ENCODE measurements at regions not wholly inside any gene's neighbourhood (a gene's known extent, or its start where the extent isn't known, plus 50 kb on each side); places are given as distances from the start of the nearest gene placed in this dataset.

- no peak for DNase-seq (ENCODE audit: extremely low spot score)
- ChIA-PET POLR2A (no interaction called here), CTCF (interaction anchor here (0.6 kb wide), 1 partner anchor 255 kb away, joined by 3 read pairs; no protein-coding TSS in a partner anchor)
- TF ChIP-seq FOXK2 (IDR thresholded peaks at IDR 0.05) (no peak), TARDBP (IDR thresholded peaks at IDR 0.05) (no peak), ELF4 (IDR thresholded peaks at IDR 0.05) (no peak), NFRKB (IDR thresholded peaks at IDR 0.05) (no peak), LEF1 (IDR thresholded peaks at IDR 0.05; ENCODE audit: borderline replicate concordance) (no peak), BHLHE40 (IDR thresholded peaks at IDR 0.05; ENCODE audit: borderline replicate concordance) (no peak), L3MBTL2 (conservative IDR thresholded peaks at IDR 0.05) (no peak), ZNF384 (IDR thresholded peaks at IDR 0.05) (no peak), SP1 (IDR thresholded peaks at IDR 0.05) (no peak), FOXA1 (IDR thresholded peaks at IDR 0.05) (no peak), PKNOX1 (IDR thresholded peaks at IDR 0.05) (no peak), SUZ12 (IDR thresholded peaks at IDR 0.05) (no peak)
These were observed 928.9 kb upstream of the CDH10 start for GRCh38 chr5:25573691-25574090.

- TF ChIP-seq SUZ12 (IDR thresholded peaks at IDR 0.05) (no peak), NFRKB (IDR thresholded peaks at IDR 0.05) (no peak), ARNT (IDR thresholded peaks at IDR 0.05) (no peak), FOXK2 (IDR thresholded peaks at IDR 0.05) (no peak), ZNF384 (IDR thresholded peaks at IDR 0.05) (no peak)
- ChIA-PET POLR2A (no interaction called here), CTCF (no interaction called here)
- no peak for DNase-seq (ENCODE audit: extremely low spot score)
These were observed 925.3 kb upstream of the CDH10 start for GRCh38 chr5:25570067-25570583.

GRCh38 chr5:25568989-25569625 is 924.3 kb upstream of the CDH10 start:
- no peak for DNase-seq (ENCODE audit: extremely low spot score)
- CTCF ChIA-PET: interaction anchor here (0.6 kb wide), 1 partner anchor 774 kb away, joined by 4 read pairs; no protein-coding TSS in a partner anchor
- POLR2A ChIA-PET: no interaction called here
- no peak for TF ChIP-seq ELF4 (IDR thresholded peaks at IDR 0.05)
- TF ChIP-seq ARNT (IDR thresholded peaks at IDR 0.05): no peak
- TF ChIP-seq FOXK2 (IDR thresholded peaks at IDR 0.05): no peak
- no peak for TF ChIP-seq NFRKB (IDR thresholded peaks at IDR 0.05)
- no peak for TF ChIP-seq TARDBP (IDR thresholded peaks at IDR 0.05)
- no peak for TF ChIP-seq SP1 (IDR thresholded peaks at IDR 0.05)
- TF ChIP-seq FOXA1 (IDR thresholded peaks at IDR 0.05): no peak
- TF ChIP-seq ZNF384 (IDR thresholded peaks at IDR 0.05): no peak
- no peak for TF ChIP-seq FOXM1 (IDR thresholded peaks at IDR 0.05; ENCODE audit: borderline replicate concordance)

GRCh38 chr5:25568294-25568693 is 923.5 kb upstream of the CDH10 start:
- CTCF ChIA-PET: no interaction called here
- POLR2A ChIA-PET: no interaction called here
- no peak for TF ChIP-seq HDGF (IDR thresholded peaks at IDR 0.05; ENCODE audit: borderline replicate concordance)
- TF ChIP-seq LEF1 (IDR thresholded peaks at IDR 0.05; ENCODE audit: borderline replicate concordance): no peak
- no peak for TF ChIP-seq FOXA1 (IDR thresholded peaks at IDR 0.05)
- no peak for TF ChIP-seq SP1 (IDR thresholded peaks at IDR 0.05)
- TF ChIP-seq FOXM1 (IDR thresholded peaks at IDR 0.05; ENCODE audit: borderline replicate concordance): no peak
- no peak for TF ChIP-seq NFRKB (IDR thresholded peaks at IDR 0.05)
- no peak for TF ChIP-seq ELF4 (IDR thresholded peaks at IDR 0.05)
- no peak for TF ChIP-seq SUZ12 (IDR thresholded peaks at IDR 0.05)
- no peak for TF ChIP-seq CTBP1 (IDR thresholded peaks at IDR 0.05; ENCODE audit: borderline replicate concordance)
- no peak for TF ChIP-seq BHLHE40 (IDR thresholded peaks at IDR 0.05; ENCODE audit: borderline replicate concordance)
- no peak for TF ChIP-seq TARDBP (IDR thresholded peaks at IDR 0.05)
- no peak for DNase-seq (ENCODE audit: extremely low spot score)

- ChIA-PET POLR2A (no interaction called here), CTCF (no interaction called here)
- no peak for DNase-seq (ENCODE audit: extremely low spot score)
- TF ChIP-seq SUZ12 (IDR thresholded peaks at IDR 0.05) (no peak), FOXA1 (IDR thresholded peaks at IDR 0.05) (no peak), LEF1 (IDR thresholded peaks at IDR 0.05; ENCODE audit: borderline replicate concordance) (no peak), L3MBTL2 (conservative IDR thresholded peaks at IDR 0.05) (no peak), HDGF (IDR thresholded peaks at IDR 0.05; ENCODE audit: borderline replicate concordance) (no peak), BHLHE40 (IDR thresholded peaks at IDR 0.05; ENCODE audit: borderline replicate concordance) (no peak), FOXK2 (IDR thresholded peaks at IDR 0.05) (no peak), CTBP1 (IDR thresholded peaks at IDR 0.05; ENCODE audit: borderline replicate concordance) (no peak), NFRKB (IDR thresholded peaks at IDR 0.05) (no peak), SP1 (IDR thresholded peaks at IDR 0.05) (no peak), ELF4 (IDR thresholded peaks at IDR 0.05) (no peak), PKNOX1 (IDR thresholded peaks at IDR 0.05) (no peak), FOXM1 (IDR thresholded peaks at IDR 0.05; ENCODE audit: borderline replicate concordance) (no peak), ZNF384 (IDR thresholded peaks at IDR 0.05) (no peak), ARNT (IDR thresholded peaks at IDR 0.05) (no peak), TARDBP (IDR thresholded peaks at IDR 0.05) (no peak)
These were observed 923.1 kb upstream of the CDH10 start for GRCh38 chr5:25567881-25568280.

GRCh38 chr5:25562656-25563055 is 917.9 kb upstream of the CDH10 start:
- CTCF ChIA-PET: no interaction called here
- TF ChIP-seq NFRKB (IDR thresholded peaks at IDR 0.05): no peak
- TF ChIP-seq LEF1 (IDR thresholded peaks at IDR 0.05; ENCODE audit: borderline replicate concordance): no peak
- no peak for TF ChIP-seq SUZ12 (IDR thresholded peaks at IDR 0.05)
- TF ChIP-seq SP1 (IDR thresholded peaks at IDR 0.05): no peak
- TF ChIP-seq ARNT (IDR thresholded peaks at IDR 0.05): no peak
- no peak for TF ChIP-seq L3MBTL2 (conservative IDR thresholded peaks at IDR 0.05)
- no peak for TF ChIP-seq FOXK2 (IDR thresholded peaks at IDR 0.05)
- TF ChIP-seq BHLHE40 (IDR thresholded peaks at IDR 0.05; ENCODE audit: borderline replicate concordance): no peak
- TF ChIP-seq TARDBP (IDR thresholded peaks at IDR 0.05): no peak
- TF ChIP-seq ZNF384 (IDR thresholded peaks at IDR 0.05): no peak
- TF ChIP-seq PKNOX1 (IDR thresholded peaks at IDR 0.05): no peak
- TF ChIP-seq FOXA1 (IDR thresholded peaks at IDR 0.05): no peak
- TF ChIP-seq CTBP1 (IDR thresholded peaks at IDR 0.05; ENCODE audit: borderline replicate concordance): no peak
- no peak for TF ChIP-seq ELF4 (IDR thresholded peaks at IDR 0.05)
- TF ChIP-seq FOXM1 (IDR thresholded peaks at IDR 0.05; ENCODE audit: borderline replicate concordance): no peak
- TF ChIP-seq HDGF (IDR thresholded peaks at IDR 0.05; ENCODE audit: borderline replicate concordance): no peak
- POLR2A ChIA-PET: no interaction called here
- DNase-seq (ENCODE audit: extremely low spot score): no peak
